ENCODE measurements at regions not wholly inside any gene's neighbourhood (a gene's known extent, or its start where the extent isn't known, plus 50 kb on each side); places are given as distances from the start of the nearest gene placed in this dataset.

DNA sequence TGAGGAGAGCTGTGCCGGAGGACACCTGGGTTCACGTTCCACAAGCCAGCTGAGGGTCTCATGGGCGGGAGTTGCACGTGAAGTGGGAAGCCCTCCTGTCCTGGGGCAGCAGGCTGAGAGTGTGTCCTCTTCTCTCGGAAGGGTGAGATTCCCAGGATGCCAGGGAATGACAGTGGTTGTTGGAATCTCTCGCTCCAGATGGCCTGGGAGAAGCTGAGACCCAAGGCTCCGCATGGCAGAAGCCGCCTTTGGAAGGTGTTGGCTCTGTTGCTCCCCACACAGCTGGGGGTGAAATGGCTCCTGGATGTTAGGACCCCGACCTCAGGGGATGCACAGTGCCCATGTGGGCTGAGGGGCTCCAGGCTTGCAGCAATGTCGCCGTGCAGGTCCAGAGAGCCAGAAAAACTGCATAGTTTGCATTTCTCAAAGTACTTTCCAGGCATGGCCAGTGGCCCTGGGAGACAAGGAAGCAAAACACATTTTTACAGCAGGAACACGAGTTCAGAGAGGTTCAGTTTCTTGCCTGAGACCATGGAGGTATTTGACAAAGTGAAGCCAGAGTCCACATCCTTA lies 153.4 kb downstream of the TMEM18 start:
- Histone ChIP-seq H3K36me3 (replicated peaks; ENCODE audit: low read depth, low read length) (no peaks in the 10 kb centered on the region), H3K27me3 (ENCODE audit: low read depth, low read length) (no peaks in the 10 kb centered on the region; the same call in 1 of the 2 replicates), H3K4me2 (ENCODE audit: low read length) (no peak overlapping the region), H3K4me1 (ENCODE audit: low read length) (no peaks in the 10 kb centered on the region), H4K20me1 (ENCODE audit: insufficient read depth, low read length) (no peaks in the 10 kb centered on the region), H3K9ac (ENCODE audit: low read length) (no peak overlapping the region), H2AFZ (ENCODE audit: low read depth, low read length) (no peak overlapping the region), H3K4me3 (ENCODE audit: low read length) (no peak overlapping the region), H3K27ac (ENCODE audit: low read length) (no peak overlapping the region), H3K9me3 (ENCODE audit: insufficient read depth, low read length) (no peaks in the 10 kb centered on the region), H3K79me2 (ENCODE audit: low read length) (no peaks in the 10 kb centered on the region)
- no peak for TF ChIP-seq EZH2phosphoT487 (IDR thresholded peaks at IDR 0.05; ENCODE audit: low read depth)
- TF ChIP-seq, protein P1, sequence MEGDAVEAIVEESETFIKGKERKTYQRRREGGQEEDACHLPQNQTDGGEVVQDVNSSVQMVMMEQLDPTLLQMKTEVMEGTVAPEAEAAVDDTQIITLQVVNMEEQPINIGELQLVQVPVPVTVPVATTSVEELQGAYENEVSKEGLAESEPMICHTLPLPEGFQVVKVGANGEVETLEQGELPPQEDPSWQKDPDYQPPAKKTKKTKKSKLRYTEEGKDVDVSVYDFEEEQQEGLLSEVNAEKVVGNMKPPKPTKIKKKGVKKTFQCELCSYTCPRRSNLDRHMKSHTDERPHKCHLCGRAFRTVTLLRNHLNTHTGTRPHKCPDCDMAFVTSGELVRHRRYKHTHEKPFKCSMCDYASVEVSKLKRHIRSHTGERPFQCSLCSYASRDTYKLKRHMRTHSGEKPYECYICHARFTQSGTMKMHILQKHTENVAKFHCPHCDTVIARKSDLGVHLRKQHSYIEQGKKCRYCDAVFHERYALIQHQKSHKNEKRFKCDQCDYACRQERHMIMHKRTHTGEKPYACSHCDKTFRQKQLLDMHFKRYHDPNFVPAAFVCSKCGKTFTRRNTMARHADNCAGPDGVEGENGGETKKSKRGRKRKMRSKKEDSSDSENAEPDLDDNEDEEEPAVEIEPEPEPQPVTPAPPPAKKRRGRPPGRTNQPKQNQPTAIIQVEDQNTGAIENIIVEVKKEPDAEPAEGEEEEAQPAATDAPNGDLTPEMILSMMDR (IDR thresholded peaks at IDR 0.05; ENCODE audit: low read depth, low read length) = no peak

DNA sequence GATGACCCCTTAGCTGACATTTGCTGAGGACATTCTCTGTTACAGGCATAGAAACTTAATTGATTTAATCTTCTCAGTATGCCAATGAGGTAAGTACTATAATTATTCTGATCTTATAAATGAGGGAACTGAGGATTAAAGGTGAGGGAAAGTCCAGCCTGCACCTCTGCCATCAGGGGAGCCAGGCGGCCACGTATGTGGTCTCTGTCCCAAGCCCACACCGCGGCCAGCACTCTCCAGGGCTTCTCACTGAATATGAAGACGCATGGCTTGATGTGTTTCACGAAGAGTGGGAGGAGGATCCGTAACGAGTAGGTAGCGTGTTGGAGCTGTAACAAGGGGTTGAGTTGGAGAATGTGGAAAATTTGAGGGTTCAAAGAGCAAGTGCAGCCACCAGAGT lies 154.4 kb downstream of the TMEM18 start:
- Histone ChIP-seq H3K9ac (ENCODE audit: low read length) (no peak overlapping the region), H3K4me3 (ENCODE audit: low read length) (no peak overlapping the region), H2AFZ (ENCODE audit: low read depth, low read length) (no peak overlapping the region), H3K27ac (ENCODE audit: low read length) (no peak overlapping the region), H3K9me3 (ENCODE audit: insufficient read depth, low read length) (no peaks in the 10 kb centered on the region), H3K4me2 (ENCODE audit: low read length) (no peak overlapping the region), H3K4me1 (ENCODE audit: low read length) (no peaks in the 10 kb centered on the region), H3K36me3 (replicated peaks; ENCODE audit: low read depth, low read length) (no peaks in the 10 kb centered on the region), H4K20me1 (ENCODE audit: insufficient read depth, low read length) (no peaks in the 10 kb centered on the region), H3K79me2 (ENCODE audit: low read length) (no peaks in the 10 kb centered on the region), H3K27me3 (ENCODE audit: low read depth, low read length) (no peaks in the 10 kb centered on the region; the same call in 1 of the 2 replicates)
- no peak for TF ChIP-seq EZH2phosphoT487 (IDR thresholded peaks at IDR 0.05; ENCODE audit: low read depth)
- TF ChIP-seq, protein P1 (IDR thresholded peaks at IDR 0.05; ENCODE audit: low read depth, low read length) = no peak

DNA sequence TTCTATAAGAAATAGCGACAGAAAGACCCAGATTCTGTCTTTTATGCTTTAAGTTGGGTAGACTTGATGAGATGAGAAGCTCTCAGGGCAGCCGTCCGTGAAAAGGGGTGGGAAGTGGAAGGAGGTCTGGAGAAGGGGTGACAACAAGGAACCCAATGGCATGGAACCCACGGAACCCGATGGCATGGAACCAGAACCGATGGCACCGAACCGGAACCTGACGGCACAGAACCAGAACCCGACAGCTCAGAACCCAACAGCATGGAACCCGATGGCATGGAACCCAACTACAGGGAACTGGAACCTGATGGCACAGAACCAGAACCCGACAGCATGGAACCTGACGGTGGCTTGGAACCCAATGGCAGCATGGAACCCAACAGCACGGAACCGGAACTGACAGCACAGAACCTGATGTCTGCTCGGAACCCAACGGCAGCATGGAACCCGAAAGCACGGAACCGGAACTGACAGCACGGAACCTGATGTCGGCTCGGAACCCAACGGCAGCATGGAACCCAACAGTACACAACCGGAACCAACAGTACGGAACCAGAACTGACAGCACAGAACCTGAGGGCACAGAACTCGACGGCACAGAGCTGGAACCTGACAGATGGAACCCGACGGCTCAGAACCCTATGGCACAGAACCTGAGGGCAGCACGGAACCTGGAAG lies 155.2 kb downstream of the TMEM18 start:
- TF ChIP-seq, protein P1 (IDR thresholded peaks at IDR 0.05; ENCODE audit: low read depth, low read length) = no peak
- no peak for TF ChIP-seq EZH2phosphoT487 (IDR thresholded peaks at IDR 0.05; ENCODE audit: low read depth)
- Histone ChIP-seq H3K36me3 (replicated peaks; ENCODE audit: low read depth, low read length) (no peaks in the 10 kb centered on the region), H3K4me3 (ENCODE audit: low read length) (no peak overlapping the region), H3K4me1 (ENCODE audit: low read length) (no peaks in the 10 kb centered on the region), H2AFZ (ENCODE audit: low read depth, low read length) (no peak overlapping the region), H3K27me3 (ENCODE audit: low read depth, low read length) (no peaks in the 10 kb centered on the region; the same call in 1 of the 2 replicates), H3K79me2 (ENCODE audit: low read length) (no peaks in the 10 kb centered on the region), H3K9me3 (ENCODE audit: insufficient read depth, low read length) (no peaks in the 10 kb centered on the region), H3K4me2 (ENCODE audit: low read length) (no peak overlapping the region), H3K27ac (ENCODE audit: low read length) (no peak overlapping the region), H4K20me1 (ENCODE audit: insufficient read depth, low read length) (no peaks in the 10 kb centered on the region), H3K9ac (ENCODE audit: low read length) (no peak overlapping the region)

DNA sequence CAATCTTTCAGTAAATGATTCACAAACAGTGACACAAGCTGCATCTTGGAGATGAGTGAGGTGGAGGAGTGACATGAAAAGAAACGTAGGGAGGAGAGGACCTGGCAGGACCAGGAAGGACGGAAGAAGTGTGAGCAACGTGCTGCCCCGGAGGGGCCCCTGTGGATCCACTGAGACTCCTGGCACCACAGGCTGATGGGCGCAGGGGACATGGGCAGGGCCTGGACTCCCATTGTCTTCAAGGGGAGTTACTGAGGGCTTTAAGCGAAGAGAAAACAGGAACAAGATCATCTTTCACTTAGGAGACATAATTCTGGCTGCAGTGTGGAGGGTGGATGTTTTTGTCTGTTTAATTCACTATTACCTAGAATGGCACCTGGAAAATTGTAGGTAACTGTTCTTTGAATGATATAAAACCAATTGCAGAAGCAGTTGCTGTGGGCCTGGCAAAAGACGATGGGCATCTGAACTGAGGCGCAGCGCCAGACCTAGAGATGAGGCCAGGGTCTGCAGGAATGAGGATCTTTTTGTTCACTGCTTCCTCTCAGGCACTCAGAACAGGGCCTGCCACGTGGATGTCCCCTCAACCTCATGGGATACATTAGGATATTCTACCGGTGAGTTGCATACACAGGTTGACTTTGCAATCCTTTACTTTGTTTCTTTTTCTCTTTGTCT lies 156.4 kb downstream of the TMEM18 start:
- Histone ChIP-seq H3K4me2 (ENCODE audit: low read length) (no peak overlapping the region), H3K27ac (ENCODE audit: low read length) (no peak overlapping the region), H4K20me1 (ENCODE audit: insufficient read depth, low read length) (no peaks in the 10 kb centered on the region), H3K4me3 (ENCODE audit: low read length) (no peak overlapping the region), H3K27me3 (ENCODE audit: low read depth, low read length) (no peaks in the 10 kb centered on the region; the same call in 1 of the 2 replicates), H3K36me3 (replicated peaks; ENCODE audit: low read depth, low read length) (no peaks in the 10 kb centered on the region), H3K79me2 (ENCODE audit: low read length) (no peaks in the 10 kb centered on the region), H2AFZ (ENCODE audit: low read depth, low read length) (no peak overlapping the region), H3K4me1 (ENCODE audit: low read length) (no peaks in the 10 kb centered on the region), H3K9ac (ENCODE audit: low read length) (no peak overlapping the region), H3K9me3 (ENCODE audit: insufficient read depth, low read length) (no peaks in the 10 kb centered on the region)
- no peak for TF ChIP-seq EZH2phosphoT487 (IDR thresholded peaks at IDR 0.05; ENCODE audit: low read depth)
- TF ChIP-seq, protein P1 (IDR thresholded peaks at IDR 0.05; ENCODE audit: low read depth, low read length) = no peak

Measured in OCI-LY3 (cell line).